GM19452 (cell line): ENCODE measurements at regions not wholly inside any gene's neighbourhood (a gene's known extent, or its start where the extent isn't known, plus 50 kb on each side); places are given as distances from the start of the nearest gene placed in this dataset.
"Not testable (repeated sequence)": the region's sequence is repeated elsewhere in the genome, so short reads cannot be mapped to it uniquely, and the experiment has no call there.

Source experiments
- ATAC-seq: cut with Tn5 transposase; IDR thresholded peaks from one replicate; pipeline ENCODE4 v1.9.1; 2021; ENCODE audit not compliant: unreplicated experiment

DNA sequence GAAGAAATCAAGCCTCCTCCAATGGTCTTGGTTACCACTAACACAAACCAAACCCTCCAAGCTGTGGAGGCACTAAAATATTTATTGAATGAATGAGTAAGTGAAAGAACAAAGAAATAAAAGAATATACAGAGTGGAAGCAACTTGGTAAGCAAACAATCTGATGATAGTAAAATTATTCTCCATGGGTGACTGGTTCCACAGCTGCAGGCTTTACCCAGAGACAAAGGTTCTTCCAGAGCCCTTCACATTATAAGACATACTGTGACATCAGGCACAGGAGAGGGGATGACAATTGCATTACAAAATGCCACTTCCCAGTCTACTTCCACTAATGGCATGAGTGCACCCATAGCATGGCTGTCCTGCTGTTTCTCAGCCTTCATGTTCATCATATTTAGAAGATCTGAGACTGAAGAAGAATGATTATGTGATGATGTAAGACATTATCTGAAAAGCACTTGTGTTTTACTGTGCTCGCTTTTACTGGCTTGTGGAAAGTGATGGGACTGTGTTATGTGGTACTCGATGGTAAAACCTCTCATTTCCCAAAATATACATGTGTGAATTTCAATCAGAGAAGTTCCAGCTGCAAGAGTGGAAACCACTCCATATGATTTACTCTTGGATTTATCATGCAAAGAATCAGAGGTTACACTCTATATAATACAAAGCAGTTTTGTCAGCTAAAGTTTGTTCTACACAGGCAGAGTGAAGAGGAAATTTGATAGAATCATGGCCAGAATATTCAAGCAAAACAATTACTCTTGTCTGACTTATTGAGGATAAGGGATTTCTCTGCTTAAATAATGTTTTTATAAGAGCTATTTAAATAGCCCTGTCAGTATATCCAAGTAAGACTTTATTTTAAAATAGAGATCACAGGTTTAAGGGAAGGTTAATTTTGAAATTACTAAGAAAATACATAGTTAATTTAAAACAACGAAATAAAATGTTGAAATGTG, 220.2 kb upstream of the NBEA start:
- no peak for ATAC-seq

GRCh38 chr13:34722922-34723321, 219.1 kb upstream of the NBEA start:
- ATAC-seq: no peak

DNA sequence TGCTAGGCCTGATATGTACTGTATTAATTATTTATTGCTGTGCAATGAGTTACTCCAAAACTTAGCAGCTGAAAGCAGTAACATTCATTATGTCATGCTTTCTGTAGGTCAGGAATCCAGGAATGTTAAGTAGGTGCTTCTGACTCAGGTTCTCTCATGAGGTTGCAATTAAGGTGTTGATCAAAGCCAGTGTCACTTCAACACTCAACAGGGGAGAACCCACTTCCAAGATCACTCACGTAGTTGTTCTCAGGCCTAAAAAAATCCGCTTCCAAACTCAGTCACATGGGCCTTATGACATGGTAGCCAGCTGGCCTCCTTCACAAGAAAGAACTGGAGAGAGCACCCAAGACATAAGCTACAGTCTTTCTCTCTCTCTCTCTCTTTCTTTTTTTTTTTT, 211.1 kb upstream of the NBEA start:
- ATAC-seq: no peak

DNA sequence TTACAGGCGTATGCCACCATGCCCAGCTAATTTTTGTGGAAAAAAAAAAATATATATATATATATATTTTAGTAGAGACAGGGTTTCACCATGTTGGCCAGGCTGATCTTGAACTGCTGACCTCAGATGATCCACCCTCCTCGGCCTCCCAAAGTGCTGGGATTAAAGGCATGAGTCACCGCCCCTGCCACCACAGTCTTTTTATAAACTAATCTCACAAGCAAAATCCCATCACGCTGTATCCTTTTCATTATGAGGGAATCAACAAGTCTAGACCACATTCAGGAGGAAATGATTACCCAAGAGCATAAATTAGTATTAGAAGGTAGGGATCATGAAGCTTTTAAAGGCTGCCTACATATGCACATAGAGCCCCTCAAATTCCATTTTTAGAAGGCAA, 210.6 kb upstream of the NBEA start:
- no peak for ATAC-seq

DNA sequence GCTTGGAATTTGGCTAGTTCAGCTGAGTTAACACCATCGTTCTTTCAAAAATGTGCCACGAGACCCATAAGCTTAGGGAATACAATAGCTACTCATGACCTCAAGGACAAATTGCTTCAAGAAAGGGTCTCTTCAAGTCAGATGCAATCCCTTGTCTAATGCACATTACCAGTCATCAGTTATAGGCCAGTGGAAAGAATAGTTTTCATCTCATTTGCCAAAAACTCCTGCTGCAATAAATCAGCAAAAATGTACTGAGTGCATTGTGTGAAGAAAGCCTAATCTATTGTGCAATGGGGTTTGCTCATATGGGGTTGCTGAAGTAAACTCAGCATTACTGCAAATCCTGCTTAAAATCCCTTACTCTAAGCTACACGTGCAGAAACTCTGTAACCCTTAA, 208.3 kb upstream of the NBEA start:
- ATAC-seq: no peak

DNA sequence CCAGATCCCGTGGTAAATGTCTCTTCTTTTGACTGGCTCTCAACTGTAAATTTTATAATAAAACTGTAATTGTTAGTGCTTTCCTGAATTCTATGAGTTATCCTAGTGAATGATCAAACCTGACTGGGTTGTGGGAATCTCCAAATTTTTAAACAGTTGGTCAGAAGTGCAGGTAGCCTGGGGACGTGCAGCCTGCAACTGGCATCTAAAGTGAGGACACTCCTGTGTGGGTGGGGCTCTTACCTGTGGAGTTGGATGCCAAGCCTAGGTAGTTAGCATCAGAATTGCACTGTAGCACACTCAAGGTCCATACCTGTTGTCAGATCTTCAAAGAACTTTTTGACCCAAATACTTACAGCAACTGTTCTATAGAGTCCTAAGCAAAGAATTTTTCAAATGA, 207.1 kb upstream of the NBEA start:
- ATAC-seq: no peak

DNA sequence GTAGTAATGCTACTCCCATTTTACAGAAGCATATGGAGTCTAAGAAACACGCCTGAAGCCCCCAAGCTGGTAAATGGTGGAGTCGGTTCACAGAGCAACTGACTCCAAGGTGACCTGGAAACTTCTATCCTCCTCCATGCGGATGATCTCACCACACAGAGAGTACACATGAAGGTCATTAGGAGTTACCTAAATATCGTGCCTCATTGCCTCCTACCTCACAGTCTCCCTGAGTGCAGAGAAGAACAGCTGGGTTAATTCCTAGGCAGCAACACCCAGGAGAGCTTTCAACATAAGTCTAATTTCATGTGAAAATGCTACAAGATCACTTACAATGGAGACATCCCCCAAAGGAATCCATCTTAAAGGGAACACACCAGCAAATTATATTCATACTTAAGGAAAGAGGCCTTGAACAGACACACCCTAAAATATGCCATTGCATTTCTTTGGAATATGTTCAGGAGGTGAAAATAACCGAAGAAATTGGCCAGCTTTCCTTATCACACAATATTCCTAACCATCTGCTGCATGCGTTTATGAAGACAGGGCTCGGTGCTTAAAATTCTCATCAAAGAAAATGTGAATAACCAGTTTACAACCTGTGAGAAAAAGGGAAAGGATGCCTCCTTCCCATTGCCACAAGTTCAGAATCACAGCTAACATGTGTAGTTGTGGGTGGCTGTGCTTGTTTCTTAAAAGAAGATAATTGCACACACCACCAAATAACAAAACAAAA, 203.6 kb upstream of the NBEA start:
- ATAC-seq: no peak

GRCh38 chr13:34747056-34747455, 195.0 kb upstream of the NBEA start:
- not testable (repeated sequence) for ATAC-seq

GRCh38 chr13:34747507-34747906, 194.6 kb upstream of the NBEA start:
- ATAC-seq: no peak

GRCh38 chr13:34748073-34748472, 194.0 kb upstream of the NBEA start:
- ATAC-seq: no peak

- ATAC-seq: no peak
Measured at GRCh38 chr13:34748596-34748995, 193.5 kb upstream of the NBEA start.

GRCh38 chr13:34749046-34749445, 193.0 kb upstream of the NBEA start:
- ATAC-seq: no peak

GRCh38 chr13:34750078-34750931, 191.8 kb upstream of the NBEA start:
- no peak for ATAC-seq

- ATAC-seq: no peak
Measured at GRCh38 chr13:34751044-34751443, 191.0 kb upstream of the NBEA start.

- no peak for ATAC-seq
Measured at GRCh38 chr13:34751492-34751891, 190.6 kb upstream of the NBEA start.

DNA sequence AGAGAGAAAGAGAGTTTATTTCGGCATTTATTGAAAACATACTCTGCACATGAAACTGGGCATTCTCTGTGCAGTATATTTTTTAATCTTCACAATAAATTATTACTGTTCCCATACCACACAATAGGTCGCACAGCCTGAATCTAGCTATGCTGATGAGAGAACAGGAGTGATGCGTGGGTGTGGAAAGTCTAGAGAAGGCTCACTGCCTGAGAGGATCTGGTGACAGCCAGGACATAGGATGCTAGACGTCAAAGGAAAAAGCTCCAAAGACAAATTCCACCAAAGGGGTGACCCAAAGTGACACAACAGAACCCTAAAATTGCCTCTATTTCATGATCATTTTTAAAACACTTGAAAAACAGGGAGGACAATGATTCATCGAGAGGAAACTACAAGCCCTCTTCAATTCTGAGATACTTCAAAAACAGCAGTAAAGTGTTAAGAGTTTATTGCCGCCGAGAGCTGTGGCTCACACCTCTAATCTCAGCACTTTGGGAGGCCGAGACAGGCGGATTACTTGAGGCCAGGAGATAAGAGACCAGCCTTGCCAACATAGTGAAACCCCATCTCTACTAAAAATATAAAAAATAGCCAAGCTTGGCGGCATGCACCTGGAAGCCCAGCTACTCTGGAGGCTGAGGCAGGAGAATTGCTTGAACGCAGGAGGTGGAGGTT, 189.6 kb upstream of the NBEA start:
- no peak for ATAC-seq

DNA sequence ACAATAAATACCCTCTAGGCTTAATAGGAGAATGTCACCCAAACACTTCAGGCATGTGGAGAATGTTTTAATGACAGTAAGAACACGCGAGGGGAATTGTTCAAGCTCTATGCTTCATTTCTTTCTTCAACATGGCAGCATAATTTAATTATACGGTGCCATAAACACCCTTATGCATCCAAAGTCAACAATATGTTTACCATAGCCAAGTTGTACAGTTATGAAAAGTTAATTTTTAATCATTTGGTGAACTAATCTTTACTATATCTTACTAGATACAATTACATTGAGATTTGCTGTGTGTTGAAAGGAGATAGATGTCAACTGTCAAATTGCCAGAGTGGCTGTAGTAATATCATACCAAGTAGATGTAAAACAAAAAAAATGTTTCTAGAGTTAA, 185.9 kb upstream of the NBEA start:
- no peak for ATAC-seq

GRCh38 chr13:34756572-34756971, 185.5 kb upstream of the NBEA start:
- no peak for ATAC-seq

DNA sequence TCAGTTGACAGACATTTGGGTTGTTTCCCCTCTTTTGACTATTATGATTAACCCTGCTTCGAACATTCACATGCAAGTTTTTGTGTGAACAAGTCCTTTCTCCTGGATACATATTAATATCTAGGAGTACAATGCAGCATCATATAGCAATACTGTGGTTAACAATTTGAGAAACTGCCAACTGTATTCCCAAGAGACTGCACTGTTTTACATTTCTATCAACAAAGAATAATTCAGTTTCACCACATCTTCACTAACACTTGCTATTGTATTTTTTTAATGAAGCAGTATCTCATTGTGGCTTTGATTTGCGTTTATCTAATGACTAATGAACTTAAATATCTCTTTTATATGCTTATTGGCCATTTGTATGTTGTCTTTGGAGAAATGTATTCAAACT, 184.6 kb upstream of the NBEA start:
- ATAC-seq: no peak

DNA sequence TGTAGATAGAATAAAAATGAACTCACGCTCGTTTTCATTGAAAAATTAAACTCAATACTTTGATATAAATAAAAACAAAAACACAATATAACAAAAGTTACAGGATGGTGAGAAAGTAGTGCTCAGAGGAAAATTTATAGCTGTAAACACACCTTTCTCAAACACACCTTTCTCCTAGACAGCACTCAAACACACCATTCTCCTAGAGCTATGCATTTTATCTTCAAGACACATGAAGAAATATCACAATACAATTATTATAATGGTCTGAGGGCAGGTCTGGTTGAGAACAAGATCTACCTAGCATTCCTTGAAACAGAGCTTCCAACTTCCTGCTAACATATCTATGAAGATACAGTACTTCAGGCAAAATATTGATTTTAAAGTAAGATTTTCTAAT, 183.4 kb upstream of the NBEA start:
- ATAC-seq: no peak

DNA sequence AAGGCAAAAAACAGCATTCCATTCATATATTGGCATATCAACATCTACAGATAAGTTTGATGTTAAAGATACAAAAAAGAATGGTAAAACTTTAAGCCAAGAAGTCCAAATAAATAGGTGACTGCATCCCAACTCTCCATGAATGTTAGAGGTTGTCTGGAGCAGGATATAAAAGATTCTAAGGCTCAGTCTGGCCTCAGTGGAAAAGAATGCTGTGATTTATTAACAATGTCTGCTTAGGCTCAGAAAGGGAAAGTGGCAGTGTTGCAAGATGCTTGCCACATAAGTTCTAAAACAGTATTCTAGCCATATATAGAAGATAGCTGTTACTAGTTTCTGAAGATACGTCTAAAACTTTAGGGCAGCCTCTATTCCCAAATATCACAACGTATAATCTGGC, 179.8 kb upstream of the NBEA start:
- no peak for ATAC-seq
